Tibial artery (tissue), 4 donors: ENCODE measurements at regions not wholly inside any gene's neighbourhood (a gene's known extent, or its start where the extent isn't known, plus 50 kb on each side); places are given as distances from the start of the nearest gene placed in this dataset.

Experiments used
- DNase-seq, 2 donors: peaks; one replicate each; pipeline ENCODE4 v3.0.0-alpha.2; 2019
- H3K27ac ChIP-seq, 2 donors: fragments of 200-600 bp; sonication (generic) in 1 of 2; 1 replicate in 1 of 2; 2 replicates in 1 of 2; pipeline ENCODE4 v1.5.1; 2018 to 2019; ENCODE audit warnings: mild to moderate bottlenecking in 1 of 2
- H3K27me3 ChIP-seq, 2 donors: fragments of 200-600 bp; sonication (generic) in 1 of 2; one replicate each; pipeline versions ENCODE4 v1.5.1 to v1.6.0; 2016 to 2019
- H3K36me3 ChIP-seq, 3 donors: fragments of 200-600 bp; sonication (generic) in 2 of 3; one replicate each; pipeline ENCODE4 v1.5.1; 2016 to 2019; ENCODE audit warnings: mild to moderate bottlenecking in 2 of 3
- H3K4me1 ChIP-seq, 4 donors: fragments of 200-600 bp; sonication (generic) in 2 of 4; 1 replicate in 3 of 4; 2 replicates in 1 of 4; pipeline ENCODE4 v1.5.1; 2016 to 2019
- H3K4me3 ChIP-seq, 2 donors: fragments of 200-600 bp; sonication (generic) in 1 of 2; 1 replicate in 1 of 2; 2 replicates in 1 of 2; pipeline ENCODE4 v1.5.1; 2018 to 2019; ENCODE audit warnings: mild to moderate bottlenecking in 2 of 2
- H3K9me3 ChIP-seq, 3 donors: fragments of 200-600 bp; sonication (generic) in 1 of 3; one replicate each; pipeline ENCODE4 v1.5.1; 2016 to 2019
- intact Hi-C: fragments of 100-400 bp; cut with DNase I; formaldehyde crosslinking; loops from one replicate; pipeline ENCODE4 v1.15.0; 2023; ENCODE audit warnings: low total_unique reads
- TF ChIP-seq, protein P1 (sequence below), 2 experiments: fragments of 200-600 bp in 1 of 2; fragments of 450-650 bp in 1 of 2; IDR thresholded peaks; one replicate each; pipeline ENCODE4 v1.5.1; 2017 to 2019; ENCODE audit warnings: antibody characterized with exemption in 2 of 2, mild to moderate bottlenecking in 1 of 2, moderate library complexity in 1 of 2

DNA sequence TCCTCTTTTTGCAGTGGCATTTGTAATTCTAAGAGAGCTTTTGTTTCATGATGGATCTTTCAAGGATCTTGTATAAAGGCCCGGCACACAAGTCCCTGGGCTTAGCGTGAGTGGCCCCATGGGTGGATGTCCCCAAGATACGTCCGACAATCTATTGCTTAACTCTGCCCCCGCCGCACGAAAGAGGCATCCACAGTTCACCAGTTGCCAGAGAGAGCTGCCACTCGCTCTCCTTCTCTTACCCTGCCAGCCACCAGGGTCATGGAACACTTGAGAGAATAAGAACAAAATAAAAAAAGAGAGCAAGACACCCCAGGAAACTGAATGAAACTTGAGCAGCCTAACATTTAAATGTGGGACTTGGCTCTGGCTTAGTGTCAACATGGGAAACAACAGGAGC is 92.3 kb downstream of the CTAGE1 start:
- no peaks in the 10 kb centered on the region for H3K9me3 ChIP-seq
- TF ChIP-seq, protein P1, sequence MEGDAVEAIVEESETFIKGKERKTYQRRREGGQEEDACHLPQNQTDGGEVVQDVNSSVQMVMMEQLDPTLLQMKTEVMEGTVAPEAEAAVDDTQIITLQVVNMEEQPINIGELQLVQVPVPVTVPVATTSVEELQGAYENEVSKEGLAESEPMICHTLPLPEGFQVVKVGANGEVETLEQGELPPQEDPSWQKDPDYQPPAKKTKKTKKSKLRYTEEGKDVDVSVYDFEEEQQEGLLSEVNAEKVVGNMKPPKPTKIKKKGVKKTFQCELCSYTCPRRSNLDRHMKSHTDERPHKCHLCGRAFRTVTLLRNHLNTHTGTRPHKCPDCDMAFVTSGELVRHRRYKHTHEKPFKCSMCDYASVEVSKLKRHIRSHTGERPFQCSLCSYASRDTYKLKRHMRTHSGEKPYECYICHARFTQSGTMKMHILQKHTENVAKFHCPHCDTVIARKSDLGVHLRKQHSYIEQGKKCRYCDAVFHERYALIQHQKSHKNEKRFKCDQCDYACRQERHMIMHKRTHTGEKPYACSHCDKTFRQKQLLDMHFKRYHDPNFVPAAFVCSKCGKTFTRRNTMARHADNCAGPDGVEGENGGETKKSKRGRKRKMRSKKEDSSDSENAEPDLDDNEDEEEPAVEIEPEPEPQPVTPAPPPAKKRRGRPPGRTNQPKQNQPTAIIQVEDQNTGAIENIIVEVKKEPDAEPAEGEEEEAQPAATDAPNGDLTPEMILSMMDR (IDR thresholded peaks at IDR 0.05), result no peak
- no peaks in the 10 kb centered on the region for H3K27me3 ChIP-seq
- DNase-seq, result no peak
- intact Hi-C loops, result loop anchor here (5.0 kb wide), 1 partner anchor 237 kb away; no protein-coding TSS in a partner anchor
- H3K36me3 ChIP-seq, result no peaks in the 10 kb centered on the region
- H3K4me1 ChIP-seq, result peaks cover 0 to 14% (median 11%) of the 10 kb centered on the region in 4 donors
- no peak overlapping the region for H3K4me3 ChIP-seq
- H3K27ac ChIP-seq, result peak overlapping the region in 1 of 2 donors; percentile 51

DNA sequence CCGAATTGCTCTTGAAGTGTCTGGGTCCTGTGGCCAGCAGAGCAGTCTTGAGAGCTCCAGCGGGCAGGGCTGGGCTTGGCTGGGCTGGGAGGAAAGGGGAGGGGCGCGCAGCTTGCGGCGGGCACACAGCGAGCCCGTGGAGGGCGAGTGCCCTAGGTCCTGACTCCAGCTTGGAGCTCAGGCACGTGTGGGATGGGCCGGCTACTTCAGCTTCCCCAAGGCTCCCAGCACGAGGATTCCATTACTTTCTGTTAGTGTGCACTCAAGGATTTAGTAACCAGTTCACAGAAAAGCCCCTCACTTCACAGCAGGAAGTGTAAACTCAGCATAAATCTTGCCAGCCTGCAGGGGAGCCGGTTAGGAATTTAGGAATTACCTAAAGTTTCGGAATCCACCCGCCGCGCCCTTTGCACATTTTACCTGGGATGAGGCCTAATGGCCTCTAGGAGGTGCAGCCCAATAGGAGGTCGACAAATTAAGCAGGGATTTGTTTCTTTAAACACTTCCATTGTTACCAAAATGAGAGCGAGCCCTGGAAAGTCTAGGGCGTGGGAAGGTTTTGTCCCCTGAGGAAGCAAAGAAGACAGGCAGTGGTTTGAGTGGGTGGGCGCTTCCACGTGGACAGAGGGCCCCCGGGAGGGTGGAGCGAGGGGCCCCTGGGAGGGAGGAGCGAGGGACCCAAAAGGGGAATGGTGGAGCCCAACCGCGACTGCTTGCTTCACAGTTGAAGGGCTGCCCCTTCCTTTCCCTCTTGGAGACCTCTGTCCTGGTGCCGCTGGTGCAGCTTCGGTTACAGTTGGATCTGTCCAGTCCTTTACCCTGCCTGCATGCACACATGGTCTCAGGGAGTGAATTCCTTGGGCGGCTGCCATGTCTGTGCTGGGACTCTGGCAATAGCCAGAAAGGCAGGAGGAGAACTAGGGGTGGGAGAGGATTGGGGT is 93.3 kb downstream of the CTAGE1 start:
- TF ChIP-seq, protein P1 (IDR thresholded peaks at IDR 0.05), result peak; percentile 15 to 31
- intact Hi-C loops, result loop anchor here (5.0 kb wide), 1 partner anchor 238 kb away; no protein-coding TSS in a partner anchor
- peak overlapping the region; percentile 36 to 51 for H3K27ac ChIP-seq
- no peaks in the 10 kb centered on the region for H3K36me3 ChIP-seq
- H3K4me3 ChIP-seq, result peak overlapping the region; percentile 36 to 39
- no peaks in the 10 kb centered on the region for H3K27me3 ChIP-seq
- no peaks in the 10 kb centered on the region for H3K9me3 ChIP-seq
- DNase-seq, result peak; percentile 52 to 84
- peaks cover 0 to 14% (median 11%) of the 10 kb centered on the region in 4 donors for H3K4me1 ChIP-seq

DNA sequence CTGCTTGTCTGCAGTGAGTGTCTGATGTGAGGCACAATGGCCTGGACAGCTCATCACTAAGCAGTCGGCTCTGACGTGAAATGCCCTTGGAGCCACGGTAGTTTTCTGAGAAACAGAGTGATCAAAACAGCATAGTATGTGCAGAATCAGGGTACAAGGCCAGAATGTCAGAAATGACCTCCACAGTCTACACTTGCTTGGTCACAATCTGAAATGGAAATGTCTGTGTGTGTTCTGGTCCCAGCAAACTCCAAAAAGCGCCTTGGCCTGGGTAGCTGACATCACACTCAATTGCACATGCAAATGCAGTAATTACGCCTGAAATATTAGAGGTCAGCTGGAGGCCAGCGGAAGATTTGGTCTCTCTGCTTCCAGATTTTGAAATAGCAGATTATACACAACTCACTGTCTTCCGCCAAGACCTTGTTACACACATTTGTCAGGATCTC is 95.4 kb downstream of the CTAGE1 start:
- peak in 1 of 2 donors; percentile 72 for DNase-seq

DNA sequence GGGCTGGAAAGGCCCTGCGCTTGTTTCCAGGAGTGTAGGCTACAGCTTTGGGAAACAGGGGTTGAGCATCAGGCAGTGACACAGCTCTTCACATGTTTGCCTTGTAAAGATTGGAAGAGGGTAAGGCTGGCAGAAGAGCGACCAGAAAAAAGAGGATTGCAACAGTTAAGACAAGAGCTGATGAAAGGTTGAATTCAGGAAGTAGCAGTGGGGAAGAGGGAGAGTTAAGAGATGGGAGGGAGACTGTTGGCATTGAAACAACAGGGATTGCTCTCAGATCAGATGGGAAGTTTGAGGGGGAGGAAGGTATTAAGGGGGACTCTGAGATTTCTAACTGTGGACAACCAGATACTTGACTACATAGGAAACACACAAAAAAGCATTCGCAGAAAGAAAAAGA is 96.9 kb downstream of the CTAGE1 start:
- TF ChIP-seq, protein P1 (IDR thresholded peaks at IDR 0.05), result no peak
- intact Hi-C loops, result no loop called here
- peaks cover 0 to 14% (median 11%) of the 10 kb centered on the region in 4 donors for H3K4me1 ChIP-seq

More for the DNA sequence above, 95.4 kb downstream of the CTAGE1 start:
- no peaks in the 10 kb centered on the region for H3K36me3 ChIP-seq
- H3K4me3 ChIP-seq, result no peak overlapping the region
- H3K27me3 ChIP-seq, result no peaks in the 10 kb centered on the region
- H3K4me1 ChIP-seq, result peaks cover 0 to 14% (median 11%) of the 10 kb centered on the region in 4 donors
- H3K9me3 ChIP-seq, result no peaks in the 10 kb centered on the region
- TF ChIP-seq, protein P1 (IDR thresholded peaks at IDR 0.05), result no peak
- intact Hi-C loops, result no loop called here
- no peak overlapping the region for H3K27ac ChIP-seq

DNA sequence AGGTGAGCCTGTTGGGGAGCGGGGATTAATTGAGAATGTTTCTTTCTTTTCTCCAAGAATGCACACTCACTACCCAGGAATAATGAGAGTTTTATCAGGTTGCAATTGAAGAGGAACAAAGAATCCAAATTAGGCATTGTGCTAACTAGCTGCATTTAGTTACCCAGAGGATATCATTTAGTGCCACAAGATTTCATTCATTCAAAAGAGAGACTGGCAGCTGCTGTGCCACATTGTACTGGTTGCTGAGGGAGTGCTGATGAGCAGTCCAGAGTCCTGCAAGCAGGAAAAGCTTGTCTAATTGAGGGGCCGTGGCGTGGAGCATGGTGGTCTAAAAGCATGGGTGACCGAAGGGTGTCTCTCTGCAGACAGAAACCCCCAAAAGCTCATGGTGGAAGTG is 97.6 kb downstream of the CTAGE1 start:
- H3K9me3 ChIP-seq, result no peaks in the 10 kb centered on the region
- no peaks in the 10 kb centered on the region for H3K27me3 ChIP-seq
- no peaks in the 10 kb centered on the region for H3K36me3 ChIP-seq
- TF ChIP-seq, protein P1 (IDR thresholded peaks at IDR 0.05), result no peak
- no peak for DNase-seq
- H3K4me1 ChIP-seq, result peaks cover 0 to 14% (median 11%) of the 10 kb centered on the region in 4 donors
- intact Hi-C loops, result no loop called here
- no peak overlapping the region for H3K27ac ChIP-seq
- no peak overlapping the region for H3K4me3 ChIP-seq

More for the DNA sequence above, 96.9 kb downstream of the CTAGE1 start:
- Histone ChIP-seq H3K9me3 (no peaks in the 10 kb centered on the region), H3K27me3 (no peaks in the 10 kb centered on the region), H3K36me3 (no peaks in the 10 kb centered on the region), H3K4me3 (no peak overlapping the region), H3K27ac (no peak overlapping the region)
- DNase-seq, result no peak
